H9 (cell line): ENCODE measurements at regions not wholly inside any gene's neighbourhood (a gene's known extent, or its start where the extent isn't known, plus 50 kb on each side); places are given as distances from the start of the nearest gene placed in this dataset.

Source experiments
- DNase-seq: peaks from one replicate; pipeline ENCODE4 v3.0.0-alpha.2; 2017
- H2AFZ ChIP-seq: one replicate; pipeline ENCODE4 v1.6.1; 2013; ENCODE audit warnings: mild to moderate bottlenecking, low read length, control low read depth, moderate library complexity
- H2AK5ac ChIP-seq: 2 replicates; pipeline ENCODE4 v1.6.1; 2013; ENCODE audit warnings: low read length, control low read depth, mixed read lengths; ENCODE audit not compliant: insufficient read length
- H2BK120ac ChIP-seq: one replicate; pipeline ENCODE4 v1.6.1; 2013; ENCODE audit warnings: low read depth, mild to moderate bottlenecking, low read length, control low read depth, inconsistent platforms; ENCODE audit not compliant: poor library complexity, severe bottlenecking
- H2BK12ac ChIP-seq: 2 replicates; pipeline ENCODE4 v1.6.1; 2013; ENCODE audit warnings: low read length, control low read depth, mixed read lengths, low read depth; ENCODE audit not compliant: insufficient read length
- H2BK15ac ChIP-seq: 2 replicates; pipeline ENCODE4 v1.6.1; 2013; ENCODE audit warnings: low read depth, low read length, control low read depth
- H2BK20ac ChIP-seq: one replicate; pipeline ENCODE4 v1.6.1; 2013; ENCODE audit warnings: low read depth, mild to moderate bottlenecking, low read length, control low read depth, inconsistent platforms; ENCODE audit not compliant: poor library complexity, severe bottlenecking
- H2BK5ac ChIP-seq: 2 replicates; pipeline ENCODE4 v1.6.1; 2013; ENCODE audit warnings: low read length, control low read depth, mixed read lengths; ENCODE audit not compliant: insufficient read length
- H3K14ac ChIP-seq: 2 replicates; pipeline ENCODE4 v1.6.1; 2013; ENCODE audit warnings: low read length, control low read depth; ENCODE audit not compliant: insufficient read depth
- H3K18ac ChIP-seq: 2 replicates; pipeline ENCODE4 v1.6.1; 2013; ENCODE audit warnings: low read depth, mild to moderate bottlenecking, mixed read lengths, low read length, control low read depth; ENCODE audit not compliant: insufficient read length
- H3K23ac ChIP-seq: 2 replicates; pipeline ENCODE4 v1.6.1; 2013; ENCODE audit warnings: low read length, control low read depth, mixed read lengths, low read depth; ENCODE audit not compliant: insufficient read length
- H3K23me2 ChIP-seq: 2 replicates; pipeline ENCODE4 v1.6.1; 2013; ENCODE audit warnings: low read depth, mild to moderate bottlenecking, mixed read lengths, low read length, control low read depth; ENCODE audit not compliant: insufficient read length, poor library complexity, severe bottlenecking
- H3K27ac ChIP-seq: 2 replicates; pipeline ENCODE4 v1.5.1; 2013; ENCODE audit warnings: low read length, control low read depth, mixed read lengths, low read depth; ENCODE audit not compliant: insufficient read length
- H3K27me3 ChIP-seq: 2 replicates; pipeline ENCODE4 v1.6.1; 2013; ENCODE audit warnings: low read length, control low read depth, inconsistent platforms; ENCODE audit not compliant: insufficient read depth
- H3K4ac ChIP-seq: 2 replicates; pipeline ENCODE4 v1.6.1; 2013; ENCODE audit warnings: low read depth, mild to moderate bottlenecking, control low read depth, inconsistent platforms, low read length, moderate library complexity
- H3K4me1 ChIP-seq: 2 replicates; pipeline ENCODE4 v1.6.1; 2013; ENCODE audit warnings: low read length, control low read depth, inconsistent platforms; ENCODE audit not compliant: insufficient read depth
- H3K4me2 ChIP-seq: 2 replicates; pipeline ENCODE4 v1.6.1; 2013; ENCODE audit warnings: low read length, control low read depth, mixed read lengths; ENCODE audit not compliant: insufficient read length, insufficient read depth
- H3K56ac ChIP-seq: 2 replicates; pipeline ENCODE4 v1.6.1; 2013; ENCODE audit warnings: low read depth, mild to moderate bottlenecking, mixed read lengths, low read length, control low read depth; ENCODE audit not compliant: insufficient read length
- H3K79me1 ChIP-seq: 2 replicates; pipeline ENCODE4 v1.6.1; 2013; ENCODE audit warnings: low read depth, mild to moderate bottlenecking, moderate library complexity, low read length, control low read depth, inconsistent platforms; ENCODE audit not compliant: insufficient read depth, poor library complexity, severe bottlenecking
- H3K79me2 ChIP-seq: 2 replicates; pipeline ENCODE4 v1.6.1; 2013; ENCODE audit warnings: low read length, control low read depth, inconsistent platforms; ENCODE audit not compliant: insufficient read depth
- H3K9ac ChIP-seq: 2 replicates; pipeline ENCODE4 v1.6.1; 2013; ENCODE audit warnings: low read length, control low read depth, mixed read lengths; ENCODE audit not compliant: insufficient read length; ENCODE audit errors: extremely low read depth
- H3K9me3 ChIP-seq: one replicate; pipeline ENCODE4 v1.6.1; 2013; ENCODE audit warnings: low read depth, low read length, inconsistent platforms; ENCODE audit not compliant: control insufficient read depth
- H3T11ph ChIP-seq: one replicate; pipeline ENCODE4 v1.6.1; 2013; ENCODE audit warnings: mild to moderate bottlenecking, low read length, control low read depth, inconsistent platforms
- H4K20me1 ChIP-seq: one replicate; pipeline ENCODE4 v1.6.1; 2013; ENCODE audit not compliant: control insufficient read depth, insufficient read length, insufficient read depth
- H4K5ac ChIP-seq: 2 replicates; pipeline ENCODE4 v1.6.1; 2013; ENCODE audit warnings: low read depth, mild to moderate bottlenecking, mixed read lengths, low read length, control low read depth; ENCODE audit not compliant: insufficient read length
- H4K8ac ChIP-seq: replicated peaks from 2 replicates; pipeline ENCODE4 v1.6.1; 2013; ENCODE audit warnings: low read length, control low read depth, mixed read lengths, low read depth; ENCODE audit not compliant: insufficient read length
- H4K91ac ChIP-seq: 2 replicates; pipeline ENCODE4 v1.6.1; 2013; ENCODE audit warnings: low read depth, mild to moderate bottlenecking, moderate library complexity, mixed read lengths, low read length, control low read depth; ENCODE audit not compliant: insufficient read length
- H3K27ac Mint-ChIP-seq, 3 experiments: 2 replicates in 2 of 3; 3 replicates in 1 of 3; pipeline ENCODE4 v1.8.0; 2020 to 2021; ENCODE audit warnings: mixed read lengths in 3 of 3, mild to moderate bottlenecking in 1 of 3, moderate library complexity in 1 of 3
- H3K27me3 Mint-ChIP-seq: 2 replicates; pipeline ENCODE4 v1.8.0; 2021; ENCODE audit warnings: low read depth, mild to moderate bottlenecking, moderate library complexity, mixed read lengths
- H3K36me3 Mint-ChIP-seq, 3 experiments: 2 replicates in 2 of 3; 3 replicates in 1 of 3; pipeline ENCODE4 v1.8.0; 2020 to 2021; ENCODE audit warnings: low read depth in 3 of 3, mixed read lengths in 3 of 3; ENCODE audit not compliant: insufficient read depth in 1 of 3
- H3K4me1 Mint-ChIP-seq, 2 experiments: 2 replicates each; pipeline ENCODE4 v1.8.0; 2020; ENCODE audit warnings: mixed read lengths in 2 of 2
- H3K4me3 Mint-ChIP-seq, 2 experiments: 2 replicates in 1 of 2; 3 replicates in 1 of 2; pipeline ENCODE4 v1.8.0; 2020 to 2021; ENCODE audit warnings: mild to moderate bottlenecking in 2 of 2, mixed read lengths in 2 of 2, moderate library complexity in 1 of 2
- H3K9me3 Mint-ChIP-seq, 2 experiments: 2 replicates in 1 of 2; 3 replicates in 1 of 2; pipeline ENCODE4 v1.8.0; 2020; ENCODE audit warnings: mild to moderate bottlenecking in 2 of 2, mixed read lengths in 2 of 2, moderate library complexity in 1 of 2
- CTCF ChIP-seq: fragments of 200-600 bp; sonication (generic); conservative IDR thresholded peaks from 3 replicates; pipeline ENCODE4 v1.8.0; 2021; ENCODE audit warnings: antibody characterized with exemption, mild to moderate bottlenecking
- WGBS: extraction: QIAGEN DNeasy Blood & Tissue Kit; methylation state at CpG from one replicate; pipeline ENCODE4 v1.1.7; 2013; ENCODE audit warnings: missing lambda C conversion rate, low lambda C conversion rate, mixed read lengths; ENCODE audit not compliant: insufficient read length; ENCODE audit errors: extremely low coverage; 5-methylcytosine and 5-hydroxymethylcytosine counted together

- no peak for DNase-seq
- Histone ChIP-seq H2BK120ac (no peak overlapping the region), H2AFZ (no peak overlapping the region), H3K79me1 (no peaks in the 10 kb centered on the region), H3K4me2 (no peak overlapping the region), H4K5ac (no peak overlapping the region), H4K8ac (no peak overlapping the region), H3K4ac (no peak overlapping the region), H3K27ac (no peak overlapping the region), H2BK12ac (no peak overlapping the region), H3K14ac (no peak overlapping the region), H2BK20ac (no peak overlapping the region), H3K23ac (no peak overlapping the region), H3K9ac (no peak overlapping the region), H3K9me3 (no peaks in the 10 kb centered on the region), H3K23me2 (no peaks in the 10 kb centered on the region), H4K20me1 (no peaks in the 10 kb centered on the region), H3K4me1 (no peaks in the 10 kb centered on the region), H2BK5ac (no peak overlapping the region), H3K18ac (no peak overlapping the region), H3T11ph (no peak overlapping the region), H2AK5ac (no peak overlapping the region), H3K27me3 (no peaks in the 10 kb centered on the region), H3K79me2 (no peaks in the 10 kb centered on the region), H4K91ac (no peak overlapping the region), H2BK15ac (no peak overlapping the region), H3K56ac (no peak overlapping the region)
- Mint-ChIP-seq H3K4me1 (peaks cover 12% of the 10 kb centered on the region in 2 experiments), H3K27me3 (no peaks in the 10 kb centered on the region; the same call in 1 of the 2 replicates), H3K4me3 (no peak overlapping the region), H3K9me3 (no peaks in the 10 kb centered on the region), H3K27ac (no peak overlapping the region), H3K36me3 (no peaks in the 10 kb centered on the region)
- no CpG with 5 or more reads among the region's 1 CpG for WGBS
- TF ChIP-seq CTCF = no peak
Observed at GRCh38 chr4:17234678-17235077, 277.2 kb downstream of the QDPR start.
